ENCODE measurements at regions not wholly inside any gene's neighbourhood (a gene's known extent, or its start where the extent isn't known, plus 50 kb on each side); places are given as distances from the start of the nearest gene placed in this dataset.
"Not testable (repeated sequence)": the region's sequence is repeated elsewhere in the genome, so short reads cannot be mapped to it uniquely, and the experiment has no call there.

- DNase-seq (ENCODE audit: low spot score): no peak
Observed at GRCh38 chr17:72366626-72367025, 245.8 kb downstream of the SOX9 start.

- no peak for DNase-seq (ENCODE audit: low spot score)
Observed at GRCh38 chr17:72368191-72368590, 247.4 kb downstream of the SOX9 start.

- DNase-seq (ENCODE audit: low spot score): no peak
Observed at GRCh38 chr17:72369366-72369765, 248.5 kb downstream of the SOX9 start.

- DNase-seq (ENCODE audit: low spot score): no peak
Observed at GRCh38 chr17:72370819-72371218, 250.0 kb downstream of the SOX9 start.

- DNase-seq (ENCODE audit: low spot score): no peak
Observed at GRCh38 chr17:72372185-72372584, 251.4 kb downstream of the SOX9 start.

- DNase-seq (ENCODE audit: low spot score): no peak
Observed at GRCh38 chr17:72373910-72374741, 253.3 kb downstream of the SOX9 start.

- no peak for DNase-seq (ENCODE audit: low spot score)
Observed at GRCh38 chr17:72376526-72377345, 255.9 kb downstream of the SOX9 start.

GRCh38 chr17:72378414-72379390, 257.9 kb downstream of the SOX9 start:
- no peak for DNase-seq (ENCODE audit: low spot score)

- no peak for DNase-seq (ENCODE audit: low spot score)
Observed at GRCh38 chr17:72379516-72379915, 258.7 kb downstream of the SOX9 start.

GRCh38 chr17:72380120-72380519, 259.3 kb downstream of the SOX9 start:
- no peak for DNase-seq (ENCODE audit: low spot score)

GRCh38 chr17:72380737-72381136, 259.9 kb downstream of the SOX9 start:
- no peak for DNase-seq (ENCODE audit: low spot score)

- DNase-seq (ENCODE audit: low spot score): no peak
Observed at GRCh38 chr17:72381597-72382397, 261.0 kb downstream of the SOX9 start.

- no peak for DNase-seq (ENCODE audit: low spot score)
Observed at GRCh38 chr17:72382971-72383722, 262.3 kb downstream of the SOX9 start.

GRCh38 chr17:72385475-72385874, 264.7 kb downstream of the SOX9 start:
- DNase-seq (ENCODE audit: low spot score): no peak

GRCh38 chr17:72386173-72386572, 265.4 kb downstream of the SOX9 start:
- not testable (repeated sequence) for DNase-seq (ENCODE audit: low spot score)

GRCh38 chr17:72386619-72387237, 265.9 kb downstream of the SOX9 start:
- no peak for DNase-seq (ENCODE audit: low spot score)

- no peak for DNase-seq (ENCODE audit: low spot score)
Observed at GRCh38 chr17:72387487-72387886, 266.7 kb downstream of the SOX9 start.

- DNase-seq (ENCODE audit: low spot score): no peak
Observed at GRCh38 chr17:72387969-72388368, 267.1 kb downstream of the SOX9 start.

- no peak for DNase-seq (ENCODE audit: low spot score)
Observed at GRCh38 chr17:72388765-72389473, 268.1 kb downstream of the SOX9 start.
